BJ (cell line): ENCODE measurements at regions not wholly inside any gene's neighbourhood (a gene's known extent, or its start where the extent isn't known, plus 50 kb on each side); places are given as distances from the start of the nearest gene placed in this dataset.

ENCODE experiments used
- CTCF ChIA-PET: fragments of 350-600 bp; formaldehyde crosslinking; extraction: SDS; loops from one replicate; lab custom pipeline; 2021; ENCODE audit warnings: antibody characterized with exemption, inconsistent platforms; lab: Yijun Ruan, JAX
- POLR2A ChIA-PET: fragments of 300-600 bp; sonication (Branson Sonifier 250); formaldehyde crosslinking; extraction: SDS; loops from one replicate; lab custom pipeline; 2021; ENCODE audit warnings: antibody characterized with exemption; lab: Charles Lee
- DNase-seq: peaks from one replicate; pipeline ENCODE4 v3.0.0-alpha.2; 2011; ENCODE audit warnings: low read depth
- H3K27me3 ChIP-seq: 2 replicates; pipeline ENCODE4 v1.6.0; 2011; ENCODE audit warnings: low read length; ENCODE audit not compliant: control insufficient read depth, insufficient read depth
- H3K36me3 ChIP-seq: 2 replicates; pipeline ENCODE4 v1.5.1; 2011; ENCODE audit warnings: low read length; ENCODE audit not compliant: control insufficient read depth, insufficient read depth
- H3K4me3 ChIP-seq: 2 replicates; pipeline ENCODE4 v1.5.1; 2011; ENCODE audit warnings: low read depth, mild to moderate bottlenecking, control low read depth, low read length
- CTCF ChIP-seq: IDR thresholded peaks from 2 replicates; pipeline ENCODE4 v1.5.1; 2011; ENCODE audit warnings: low read depth, mild to moderate bottlenecking, control low read depth, inconsistent platforms, low read length, moderate library complexity; ENCODE audit not compliant: insufficient read depth

GRCh38 chr4:138521809-138522208, 279.7 kb upstream of the SLC7A11 start:
- Histone ChIP-seq H3K36me3 (no peaks in the 10 kb centered on the region), H3K27me3 (no peaks in the 10 kb centered on the region), H3K4me3 (no peak overlapping the region)
- CTCF ChIA-PET = interaction anchor here (0.7 to 2.4 kb wide), 11 partner anchors 10 to 702 kb away, joined by 3 to 8 read pairs (median 4); no protein-coding TSS in a partner anchor
- no peak for TF ChIP-seq CTCF
- no peak for DNase-seq
- POLR2A ChIA-PET = no interaction called here

- ChIA-PET CTCF (no interaction called here), POLR2A (no interaction called here)
- Histone ChIP-seq H3K27me3 (no peaks in the 10 kb centered on the region), H3K4me3 (no peak overlapping the region), H3K36me3 (no peaks in the 10 kb centered on the region)
- no peak for DNase-seq
- TF ChIP-seq CTCF = no peak
Observed at GRCh38 chr4:138519436-138519835, 277.3 kb upstream of the SLC7A11 start.

GRCh38 chr4:138513535-138513934, 271.4 kb upstream of the SLC7A11 start:
- H3K27me3 ChIP-seq = no peaks in the 10 kb centered on the region
- DNase-seq = no peak
- ChIA-PET CTCF (interaction anchor here (1.0 kb wide), 1 partner anchor 38 kb away, joined by 3 read pairs; no protein-coding TSS in a partner anchor), POLR2A (no interaction called here)
- no peaks in the 10 kb centered on the region for H3K36me3 ChIP-seq
- H3K4me3 ChIP-seq = no peak overlapping the region
- no peak for TF ChIP-seq CTCF

- ChIA-PET POLR2A (no interaction called here), CTCF (interaction anchor here (1.0 kb wide), 1 partner anchor 37 kb away, joined by 3 read pairs; no protein-coding TSS in a partner anchor)
- DNase-seq = no peak
- no peaks in the 10 kb centered on the region for H3K36me3 ChIP-seq
- H3K4me3 ChIP-seq = no peak overlapping the region
- no peak for TF ChIP-seq CTCF
- H3K27me3 ChIP-seq = no peaks in the 10 kb centered on the region
Observed at GRCh38 chr4:138512756-138513155, 270.6 kb upstream of the SLC7A11 start.

GRCh38 chr4:138510053-138510452, 267.9 kb upstream of the SLC7A11 start:
- Histone ChIP-seq H3K27me3 (no peaks in the 10 kb centered on the region), H3K36me3 (no peaks in the 10 kb centered on the region), H3K4me3 (no peak overlapping the region)
- no peak for TF ChIP-seq CTCF
- ChIA-PET POLR2A (no interaction called here), CTCF (interaction anchor here (1.1 to 1.4 kb wide), 2 partner anchors 49 to 59 kb away, joined by 3 read pairs; no protein-coding TSS in a partner anchor)
- DNase-seq = no peak
